HG03139 (cell line): ENCODE measurements at regions not wholly inside any gene's neighbourhood (a gene's known extent, or its start where the extent isn't known, plus 50 kb on each side); places are given as distances from the start of the nearest gene placed in this dataset.
"Not testable (repeated sequence)": the region's sequence is repeated elsewhere in the genome, so short reads cannot be mapped to it uniquely, and the experiment has no call there.

Experiments used
- ATAC-seq: cut with Tn5 transposase; IDR thresholded peaks from one replicate; pipeline ENCODE4 v1.9.1; 2021; ENCODE audit not compliant: unreplicated experiment

- ATAC-seq = no peak
These were observed 385.0 kb downstream of the CDH11 start for GRCh38 chr16:64736857-64737256.

DNA sequence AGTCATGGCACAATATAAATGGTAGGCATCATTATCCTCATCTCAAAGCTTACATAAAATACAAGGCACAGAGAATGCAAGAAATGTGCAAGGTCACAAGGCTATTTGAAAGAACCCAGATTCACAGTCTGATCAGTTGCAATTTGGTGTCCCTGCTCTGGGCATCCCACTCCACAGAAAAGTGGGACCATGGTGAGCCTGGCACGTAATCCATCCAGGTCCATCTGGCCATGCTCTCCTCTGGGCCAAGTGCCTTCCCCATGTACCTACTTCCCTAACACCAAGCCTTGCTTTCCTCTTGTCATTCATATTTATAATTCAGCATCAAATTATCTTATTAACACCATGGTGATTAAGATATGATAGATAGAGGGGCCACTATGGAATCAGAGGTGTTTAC, 390.0 kb downstream of the CDH11 start:
- no peak for ATAC-seq

GRCh38 chr16:64730261-64730660, 391.6 kb downstream of the CDH11 start:
- no peak for ATAC-seq

- ATAC-seq = no peak
These were observed 397.5 kb downstream of the CDH11 start for GRCh38 chr16:64724339-64724738.

DNA sequence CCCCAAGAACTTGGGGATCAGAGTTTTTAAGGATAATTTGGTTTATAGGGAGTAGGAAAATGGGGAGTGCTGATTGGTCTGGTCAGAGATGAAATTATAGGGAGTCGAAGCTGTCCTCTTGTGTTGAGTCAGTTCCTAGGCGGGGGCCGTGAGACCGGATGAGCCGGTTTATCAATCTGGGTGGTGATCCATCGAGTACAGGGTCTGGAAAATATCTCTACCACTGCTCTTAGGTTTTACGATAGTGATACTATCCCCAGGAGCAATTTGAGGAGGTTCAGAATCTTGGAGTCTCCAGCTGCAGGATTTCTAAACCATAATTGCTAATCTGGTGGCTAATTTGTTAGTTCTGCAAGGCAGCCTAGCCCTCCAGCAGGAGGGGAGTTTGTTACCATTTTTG, 403.4 kb downstream of the CDH11 start:
- no peak for ATAC-seq

GRCh38 chr16:64717871-64718270, 404.0 kb downstream of the CDH11 start:
- no peak for ATAC-seq

DNA sequence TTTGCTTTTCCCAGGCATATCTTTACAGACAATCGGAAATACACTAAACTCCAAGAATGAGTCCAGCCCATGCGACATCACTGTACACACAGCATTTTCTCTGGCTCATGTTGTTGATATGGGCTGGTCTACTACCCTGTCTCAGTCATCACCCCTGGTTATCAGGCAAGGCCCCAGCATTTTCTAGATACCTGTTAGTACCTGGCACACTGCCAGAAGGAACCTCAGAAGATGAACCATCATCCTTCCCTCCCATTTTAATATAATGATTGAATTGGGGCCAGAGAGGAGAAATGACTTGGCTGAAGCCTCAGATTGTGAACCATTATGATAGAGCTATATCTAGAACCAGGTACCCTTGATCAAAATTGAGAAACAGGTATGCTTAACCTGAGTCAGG, 406.2 kb downstream of the CDH11 start:
- no peak for ATAC-seq

GRCh38 chr16:64712026-64712425, 409.8 kb downstream of the CDH11 start:
- ATAC-seq = no peak

- ATAC-seq = no peak
These were observed 410.3 kb downstream of the CDH11 start for GRCh38 chr16:64711596-64711995.

DNA sequence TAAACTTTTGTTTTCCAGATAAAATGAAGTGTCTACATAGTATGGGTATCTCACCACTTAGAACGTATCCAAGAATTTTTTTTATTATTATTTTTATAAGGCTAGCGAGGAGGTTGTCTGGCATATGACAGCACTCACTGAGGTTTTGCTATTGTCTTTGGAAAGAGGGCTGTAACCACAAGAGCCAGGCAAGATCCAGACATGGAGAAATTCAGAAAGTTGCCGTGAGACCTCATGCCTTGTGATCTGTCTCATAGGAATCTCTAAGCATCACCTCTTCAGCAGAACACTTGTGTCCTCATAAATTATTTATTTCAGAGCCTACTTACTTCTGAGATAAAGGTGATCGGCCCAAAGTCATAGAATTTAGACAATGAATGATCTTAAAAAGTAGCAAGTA, 410.8 kb downstream of the CDH11 start:
- no peak for ATAC-seq

GRCh38 chr16:64705443-64705842, 416.4 kb downstream of the CDH11 start:
- ATAC-seq = no peak

DNA sequence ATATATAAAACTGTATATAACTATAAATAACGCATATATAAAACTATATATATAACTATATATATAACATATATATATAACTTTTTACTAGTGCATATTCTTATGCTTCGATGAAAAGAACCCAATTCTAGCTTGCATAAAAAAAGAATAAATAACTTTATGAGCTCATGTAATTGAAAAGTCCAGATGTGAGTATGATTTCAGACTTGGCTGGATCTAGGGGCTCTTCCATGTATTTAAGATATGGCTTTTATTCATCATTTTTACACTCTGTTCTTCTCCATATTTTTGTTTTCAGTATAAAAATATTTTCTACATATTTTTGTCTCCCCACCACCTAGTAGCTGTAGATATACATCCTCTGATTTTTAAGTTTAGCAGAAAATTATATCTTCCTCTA, 417.5 kb downstream of the CDH11 start:
- no peak for ATAC-seq

- no peak for ATAC-seq
These were observed 419.4 kb downstream of the CDH11 start for GRCh38 chr16:64702415-64702814.

- no peak for ATAC-seq
These were observed 421.2 kb downstream of the CDH11 start for GRCh38 chr16:64700628-64701027.

DNA sequence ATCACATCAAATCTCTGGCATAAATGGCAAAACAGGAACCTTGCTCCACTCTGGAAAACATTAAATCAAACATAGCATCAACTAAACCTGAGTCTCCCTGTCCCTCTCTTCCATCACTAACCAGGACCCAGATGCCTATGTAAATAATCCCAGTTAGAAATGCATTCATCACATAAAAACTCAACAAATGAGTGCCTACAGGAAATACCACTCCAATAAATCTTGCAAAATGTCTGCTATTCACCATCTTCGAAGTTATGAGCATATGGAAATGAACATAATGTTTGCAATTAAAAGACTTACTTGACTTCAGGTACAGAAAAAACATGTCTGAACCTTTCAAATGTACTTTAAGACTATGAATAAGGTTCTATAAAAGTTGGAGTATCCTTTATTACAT, 425.0 kb downstream of the CDH11 start:
- ATAC-seq = no peak

DNA sequence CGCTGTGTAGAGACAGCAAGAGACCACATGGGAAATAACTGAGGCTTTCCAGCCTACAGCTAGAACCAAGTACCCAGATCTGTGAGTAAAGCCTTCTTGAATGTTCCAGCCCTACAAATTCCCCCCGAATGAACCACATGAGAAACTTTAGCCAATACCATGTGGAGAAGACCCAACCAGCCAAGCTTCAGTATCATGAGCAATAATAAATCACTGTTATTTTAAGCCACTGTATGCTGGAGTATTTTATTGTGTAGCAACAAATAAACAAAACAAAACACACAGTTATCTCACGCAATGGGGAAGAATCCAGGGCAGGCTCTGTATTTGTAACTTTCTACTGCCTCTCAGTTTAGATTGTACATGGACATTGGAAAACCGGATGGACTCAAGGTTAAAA, 426.2 kb downstream of the CDH11 start:
- no peak for ATAC-seq

DNA sequence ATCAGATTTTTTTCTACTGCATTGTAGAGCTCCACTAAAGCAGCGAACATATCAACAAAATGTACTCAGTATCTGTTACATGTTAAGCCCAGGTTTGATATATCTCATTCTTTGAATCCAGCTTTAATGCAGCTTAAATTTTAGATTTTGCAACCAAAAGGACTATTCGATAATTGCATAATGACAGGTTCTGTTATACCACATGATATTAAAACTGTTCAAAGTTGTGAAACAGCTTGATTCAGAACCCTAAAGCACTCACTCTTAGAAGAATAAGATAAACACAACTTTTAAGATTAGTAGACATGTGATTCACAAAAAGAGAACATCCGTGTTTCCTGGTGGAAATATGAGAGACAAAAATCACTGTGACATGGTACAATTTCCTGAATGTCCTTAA, 427.9 kb downstream of the CDH11 start:
- no peak for ATAC-seq

- ATAC-seq = no peak
These were observed 434.1 kb downstream of the CDH11 start for GRCh38 chr16:64687786-64688185.

DNA sequence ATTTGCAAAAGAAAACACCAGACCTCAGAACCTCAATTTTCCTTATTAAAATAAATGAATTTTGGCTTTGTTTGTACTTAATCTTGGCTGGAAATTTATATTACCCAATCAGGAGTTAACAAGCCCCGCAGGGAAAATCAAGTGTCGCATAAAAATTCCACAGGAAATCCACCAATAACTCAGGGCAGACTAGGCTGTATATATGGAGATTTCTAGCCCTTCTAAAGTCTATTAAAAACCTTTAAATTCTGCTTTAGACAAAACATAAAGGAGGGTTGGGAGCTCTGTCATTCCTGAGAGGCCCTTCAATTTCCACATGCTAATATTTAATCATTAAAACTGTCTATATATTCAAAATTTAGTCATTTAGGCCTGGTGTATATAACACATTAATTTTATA, 434.7 kb downstream of the CDH11 start:
- no peak for ATAC-seq

DNA sequence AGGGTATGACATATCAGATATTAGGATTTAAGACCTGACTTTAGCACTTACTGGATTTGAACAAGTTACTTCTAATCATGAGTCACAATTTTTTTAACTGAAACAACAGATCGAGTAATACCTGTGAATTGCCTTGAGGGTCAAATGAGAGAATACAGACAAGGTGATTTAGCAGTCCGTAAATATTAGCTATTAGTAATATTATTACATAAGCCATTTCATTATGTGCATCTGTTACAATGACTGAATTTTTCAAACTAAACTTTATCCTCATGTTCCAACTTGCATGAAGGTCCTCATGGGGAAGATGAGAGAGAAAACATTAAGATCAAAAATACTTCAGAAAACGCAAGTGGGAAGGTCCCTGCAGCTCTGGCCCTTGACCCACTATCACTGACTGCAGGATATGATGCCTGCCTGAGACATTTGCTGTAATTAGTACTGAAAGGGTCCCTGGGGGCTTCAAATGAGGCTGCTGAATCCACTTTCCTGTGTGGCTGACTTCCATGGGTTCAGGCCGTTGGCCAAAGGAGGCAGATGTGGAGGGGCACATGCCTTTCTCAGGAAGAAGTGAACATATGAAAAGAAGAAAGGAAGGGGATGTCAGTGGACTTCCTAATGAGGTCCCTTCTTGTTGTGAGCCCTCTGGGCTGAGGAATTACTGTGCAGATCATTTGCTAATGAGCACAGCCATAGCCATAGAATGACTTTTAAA, 441.7 kb downstream of the CDH11 start:
- ATAC-seq = no peak

DNA sequence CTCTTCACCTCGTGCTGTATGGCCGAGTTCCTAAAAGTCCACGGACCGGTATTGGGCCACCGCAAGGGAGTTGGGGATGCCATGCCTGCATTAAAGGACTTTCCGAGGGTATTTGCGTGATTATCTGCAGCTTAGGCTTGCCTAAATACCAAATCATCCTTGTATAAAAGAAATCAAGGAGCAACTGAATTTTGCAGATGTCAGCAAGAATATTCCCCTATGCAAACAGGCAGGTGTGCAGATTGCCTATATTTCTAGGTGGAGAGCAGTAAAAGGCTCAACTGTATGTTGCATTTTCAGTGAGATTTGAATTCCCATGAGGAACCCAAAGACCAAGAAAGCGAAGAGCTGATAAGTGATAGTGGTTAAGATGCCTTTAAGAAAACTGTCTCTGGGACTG, 452.3 kb downstream of the CDH11 start:
- ATAC-seq = no peak

- ATAC-seq = no peak
These were observed 454.5 kb downstream of the CDH11 start for GRCh38 chr16:64667334-64667877.

GRCh38 chr16:64662312-64662711, 459.6 kb downstream of the CDH11 start:
- ATAC-seq = not testable (repeated sequence)
